Activated CD4-positive, alpha-beta memory T cell treated with anti-CD3 and anti-CD28 coated beads for 36 hours (primary cell): ENCODE measurements at regions not wholly inside any gene's neighbourhood (a gene's known extent, or its start where the extent isn't known, plus 50 kb on each side); places are given as distances from the start of the nearest gene placed in this dataset.

ENCODE experiments used
- CTCF ChIA-PET: fragments of 350-600 bp; sonication (Branson Sonifier 250); formaldehyde crosslinking; loops from one replicate; lab custom pipeline; 2021; ENCODE audit warnings: antibody characterized with exemption, inconsistent platforms; lab: Charles Lee
- POLR2A ChIA-PET: fragments of 350-600 bp; sonication (Branson Sonifier 250); formaldehyde crosslinking; loops from one replicate; lab custom pipeline; 2021; ENCODE audit warnings: antibody characterized with exemption; lab: Charles Lee
- DNase-seq: peaks from one replicate; pipeline ENCODE4 v3.0.0-alpha.2; 2020
- H3K27ac Mint-ChIP-seq: one replicate; pipeline ENCODE4 v1.8.0; 2021; ENCODE audit warnings: mixed read lengths
- H3K27me3 Mint-ChIP-seq: one replicate; pipeline ENCODE4 v1.8.0; 2021; ENCODE audit warnings: mixed read lengths
- H3K36me3 Mint-ChIP-seq: one replicate; pipeline ENCODE4 v1.8.0; 2021; ENCODE audit warnings: mixed read lengths
- H3K4me1 Mint-ChIP-seq: one replicate; pipeline ENCODE4 v1.8.0; 2021; ENCODE audit warnings: low read depth, mixed read lengths
- H3K4me3 Mint-ChIP-seq: one replicate; pipeline ENCODE4 v1.8.0; 2021; ENCODE audit warnings: mild to moderate bottlenecking, mixed read lengths
- H3K9me3 Mint-ChIP-seq: one replicate; pipeline ENCODE4 v1.8.0; 2021; ENCODE audit warnings: mixed read lengths
- intact Hi-C: fragments of 100-400 bp; cut with micrococcal nuclease; formaldehyde crosslinking; loops from one replicate; pipeline ENCODE4 v1.15.1; 2023

DNA sequence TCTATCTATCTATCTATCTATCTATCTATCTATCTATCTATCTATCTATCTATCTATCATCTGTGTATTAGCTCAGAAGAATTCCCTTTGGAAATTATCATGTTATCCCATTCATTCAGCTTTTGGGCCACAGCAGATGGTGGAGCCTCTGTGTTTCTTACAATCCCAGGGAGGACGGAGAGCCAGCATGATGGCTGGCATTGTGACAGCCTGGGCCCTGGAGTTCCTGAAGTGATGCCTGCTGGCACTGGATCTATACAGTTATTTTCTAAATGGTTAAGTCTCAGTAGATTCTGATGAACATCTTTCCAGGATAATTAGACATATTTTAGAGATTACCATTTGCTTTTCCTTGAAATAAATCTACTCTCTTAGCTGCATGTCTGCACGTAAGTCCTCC, 385.4 kb upstream of the NXPH2 start:
- no peaks in the 10 kb centered on the region for H3K36me3 Mint-ChIP-seq
- ChIA-PET CTCF (no interaction called here), POLR2A (no interaction called here)
- H3K9me3 Mint-ChIP-seq: peaks cover 23% of the 10 kb centered on the region
- intact Hi-C loops: no loop called here
- no peak overlapping the region for H3K27ac Mint-ChIP-seq
- H3K4me3 Mint-ChIP-seq: no peak overlapping the region
- DNase-seq: no peak
- no peaks in the 10 kb centered on the region for H3K4me1 Mint-ChIP-seq
- H3K27me3 Mint-ChIP-seq: no peaks in the 10 kb centered on the region

DNA sequence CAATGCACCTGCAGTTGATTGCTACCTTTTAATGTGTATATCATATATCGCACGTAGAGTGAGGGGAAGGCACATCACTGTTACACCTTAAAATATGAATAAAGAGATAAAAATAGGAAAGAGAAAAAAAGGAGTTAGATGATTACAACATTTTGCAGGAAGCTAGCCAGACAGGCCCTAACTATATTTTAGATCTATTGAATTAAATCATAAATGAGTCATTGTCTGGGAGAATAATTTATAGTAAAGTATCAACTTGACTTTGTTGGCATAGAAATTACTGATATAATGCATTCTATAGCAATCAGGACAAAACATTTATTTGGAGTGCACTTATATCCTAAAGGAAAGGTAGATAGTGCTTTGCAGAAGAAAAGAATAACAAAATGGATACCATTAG, 384.9 kb upstream of the NXPH2 start:
- ChIA-PET POLR2A (no interaction called here), CTCF (no interaction called here)
- intact Hi-C loops: no loop called here
- H3K9me3 Mint-ChIP-seq: peaks cover 23% of the 10 kb centered on the region
- H3K4me1 Mint-ChIP-seq: no peaks in the 10 kb centered on the region
- no peak for DNase-seq
- H3K36me3 Mint-ChIP-seq: no peaks in the 10 kb centered on the region
- no peak overlapping the region for H3K4me3 Mint-ChIP-seq
- no peaks in the 10 kb centered on the region for H3K27me3 Mint-ChIP-seq
- no peak overlapping the region for H3K27ac Mint-ChIP-seq

GRCh38 chr2:139162957-139163356, 382.8 kb upstream of the NXPH2 start:
- no peaks in the 10 kb centered on the region for H3K36me3 Mint-ChIP-seq
- no peak overlapping the region for H3K4me3 Mint-ChIP-seq
- H3K4me1 Mint-ChIP-seq: no peaks in the 10 kb centered on the region
- DNase-seq: no peak
- no peaks in the 10 kb centered on the region for H3K27me3 Mint-ChIP-seq
- intact Hi-C loops: no loop called here
- no peak overlapping the region for H3K27ac Mint-ChIP-seq
- peaks cover 23% of the 10 kb centered on the region for H3K9me3 Mint-ChIP-seq
- POLR2A ChIA-PET: no interaction called here
- CTCF ChIA-PET: no interaction called here

DNA sequence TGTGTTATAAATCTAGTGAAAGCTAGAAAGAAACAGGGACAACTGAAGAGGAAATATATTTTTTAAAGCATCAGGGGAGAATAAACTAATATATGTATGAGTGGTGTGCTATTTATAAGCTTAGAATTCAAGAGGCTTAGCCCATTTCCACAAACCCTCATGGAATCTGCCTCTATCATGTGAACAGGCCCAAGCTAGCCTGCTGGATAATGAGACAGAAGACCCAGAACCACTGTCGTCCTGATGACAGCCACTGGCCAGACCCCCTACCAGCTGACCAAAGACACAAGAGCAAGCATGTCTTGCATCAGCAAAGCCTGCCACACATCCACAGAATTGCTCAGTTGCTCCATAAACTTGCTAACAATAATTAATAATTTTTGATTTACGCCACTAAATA, 382.3 kb upstream of the NXPH2 start:
- peaks cover 23% of the 10 kb centered on the region for H3K9me3 Mint-ChIP-seq
- no peaks in the 10 kb centered on the region for H3K4me1 Mint-ChIP-seq
- intact Hi-C loops: no loop called here
- no peak for DNase-seq
- no peaks in the 10 kb centered on the region for H3K27me3 Mint-ChIP-seq
- ChIA-PET POLR2A (no interaction called here), CTCF (no interaction called here)
- H3K4me3 Mint-ChIP-seq: no peak overlapping the region
- no peak overlapping the region for H3K27ac Mint-ChIP-seq
- no peaks in the 10 kb centered on the region for H3K36me3 Mint-ChIP-seq

GRCh38 chr2:139160836-139161235, 380.6 kb upstream of the NXPH2 start:
- Mint-ChIP-seq H3K4me1 (no peaks in the 10 kb centered on the region), H3K27me3 (no peaks in the 10 kb centered on the region), H3K27ac (no peak overlapping the region), H3K4me3 (no peak overlapping the region), H3K9me3 (peaks cover 23% of the 10 kb centered on the region), H3K36me3 (no peaks in the 10 kb centered on the region)
- ChIA-PET CTCF (interaction anchor here (0.5 kb wide), 1 partner anchor 292 kb away, joined by 4 read pairs; no protein-coding TSS in a partner anchor), POLR2A (no interaction called here)
- no peak for DNase-seq
- intact Hi-C loops: no loop called here

- CTCF ChIA-PET: no interaction called here
- Mint-ChIP-seq H3K27me3 (no peaks in the 10 kb centered on the region), H3K4me1 (no peaks in the 10 kb centered on the region), H3K36me3 (no peaks in the 10 kb centered on the region), H3K27ac (no peak overlapping the region), H3K9me3 (peaks cover 25% of the 10 kb centered on the region), H3K4me3 (no peak overlapping the region)
- POLR2A ChIA-PET: no interaction called here
- intact Hi-C loops: no loop called here
- DNase-seq: no peak
Observed at GRCh38 chr2:139159177-139159576, 379.0 kb upstream of the NXPH2 start.

DNA sequence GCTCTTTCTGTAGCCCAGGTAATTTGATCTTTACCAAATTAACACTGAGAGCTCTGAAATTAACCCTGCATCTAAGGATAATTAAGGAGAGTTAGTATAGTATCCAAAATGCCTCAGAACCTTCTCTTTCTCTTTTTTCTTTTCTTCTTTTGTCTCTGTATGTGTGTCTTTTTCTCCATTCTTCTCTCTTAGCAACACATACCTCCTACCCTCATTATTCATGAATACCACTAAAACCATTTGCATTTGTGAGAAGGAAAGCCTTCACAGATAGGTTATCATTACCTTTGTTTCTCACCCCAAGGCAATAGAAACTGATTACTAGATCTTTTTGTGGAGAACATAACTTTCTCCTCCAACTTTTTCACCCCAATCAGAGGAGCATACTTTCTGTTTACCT, 376.5 kb upstream of the NXPH2 start:
- ChIA-PET CTCF (no interaction called here), POLR2A (no interaction called here)
- no peak for DNase-seq
- Mint-ChIP-seq H3K4me1 (no peaks in the 10 kb centered on the region), H3K27me3 (no peaks in the 10 kb centered on the region), H3K27ac (no peak overlapping the region), H3K4me3 (no peak overlapping the region), H3K36me3 (no peaks in the 10 kb centered on the region), H3K9me3 (peaks cover 23% of the 10 kb centered on the region)
- intact Hi-C loops: no loop called here

GRCh38 chr2:139155991-139156390, 375.8 kb upstream of the NXPH2 start:
- Mint-ChIP-seq H3K4me3 (no peak overlapping the region), H3K4me1 (no peaks in the 10 kb centered on the region), H3K36me3 (no peaks in the 10 kb centered on the region), H3K27ac (no peak overlapping the region), H3K27me3 (no peaks in the 10 kb centered on the region), H3K9me3 (peaks cover 23% of the 10 kb centered on the region)
- CTCF ChIA-PET: no interaction called here
- intact Hi-C loops: no loop called here
- POLR2A ChIA-PET: no interaction called here
- DNase-seq: no peak

DNA sequence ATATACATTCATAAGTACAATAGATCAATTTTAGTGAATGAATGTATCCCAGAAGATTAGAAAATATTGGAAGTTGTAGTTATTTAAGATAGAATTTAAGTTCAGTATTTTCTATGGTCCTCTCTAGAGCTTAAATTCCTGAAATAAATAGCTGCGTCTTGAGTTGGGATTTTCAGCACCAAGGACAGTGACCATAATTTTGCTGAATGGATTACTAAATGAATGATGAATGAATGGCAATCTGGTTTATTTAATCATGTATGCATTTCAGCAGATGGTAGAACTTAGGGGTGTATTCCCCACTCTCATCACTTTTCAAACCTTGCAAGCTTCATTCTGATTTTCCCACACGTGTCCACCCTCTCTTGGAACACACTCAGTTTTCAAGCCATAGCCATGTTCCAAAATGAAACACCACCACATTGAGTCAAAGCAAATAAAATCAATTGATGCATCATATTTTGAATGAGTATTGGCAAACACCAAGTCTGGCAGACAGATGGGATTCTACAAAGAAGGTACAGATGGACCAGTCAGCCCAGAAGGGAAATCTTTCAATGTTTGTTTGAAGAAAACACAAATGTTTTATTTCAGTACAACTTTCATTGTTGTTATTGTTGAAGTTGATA, 362.2 kb upstream of the NXPH2 start:
- ChIA-PET CTCF (no interaction called here), POLR2A (no interaction called here)
- Mint-ChIP-seq H3K36me3 (no peaks in the 10 kb centered on the region), H3K27ac (no peak overlapping the region), H3K27me3 (no peaks in the 10 kb centered on the region), H3K4me3 (no peak overlapping the region), H3K9me3 (peaks cover 13% of the 10 kb centered on the region), H3K4me1 (no peaks in the 10 kb centered on the region)
- intact Hi-C loops: no loop called here
- DNase-seq: no peak

- Mint-ChIP-seq H3K36me3 (no peaks in the 10 kb centered on the region), H3K27me3 (no peaks in the 10 kb centered on the region), H3K4me3 (no peak overlapping the region), H3K9me3 (peaks cover 19% of the 10 kb centered on the region), H3K4me1 (no peaks in the 10 kb centered on the region), H3K27ac (no peak overlapping the region)
- POLR2A ChIA-PET: no interaction called here
- no peak for DNase-seq
- CTCF ChIA-PET: no interaction called here
- intact Hi-C loops: no loop called here
Observed at GRCh38 chr2:139124271-139124670, 344.1 kb upstream of the NXPH2 start.

- peaks cover 16% of the 10 kb centered on the region for H3K9me3 Mint-ChIP-seq
- POLR2A ChIA-PET: no interaction called here
- H3K4me3 Mint-ChIP-seq: no peak overlapping the region
- CTCF ChIA-PET: no interaction called here
- no peaks in the 10 kb centered on the region for H3K27me3 Mint-ChIP-seq
- no peak overlapping the region for H3K27ac Mint-ChIP-seq
- no peaks in the 10 kb centered on the region for H3K36me3 Mint-ChIP-seq
- no peak for DNase-seq
- intact Hi-C loops: no loop called here
- no peaks in the 10 kb centered on the region for H3K4me1 Mint-ChIP-seq
Observed at GRCh38 chr2:139123795-139124194, 343.6 kb upstream of the NXPH2 start.

DNA sequence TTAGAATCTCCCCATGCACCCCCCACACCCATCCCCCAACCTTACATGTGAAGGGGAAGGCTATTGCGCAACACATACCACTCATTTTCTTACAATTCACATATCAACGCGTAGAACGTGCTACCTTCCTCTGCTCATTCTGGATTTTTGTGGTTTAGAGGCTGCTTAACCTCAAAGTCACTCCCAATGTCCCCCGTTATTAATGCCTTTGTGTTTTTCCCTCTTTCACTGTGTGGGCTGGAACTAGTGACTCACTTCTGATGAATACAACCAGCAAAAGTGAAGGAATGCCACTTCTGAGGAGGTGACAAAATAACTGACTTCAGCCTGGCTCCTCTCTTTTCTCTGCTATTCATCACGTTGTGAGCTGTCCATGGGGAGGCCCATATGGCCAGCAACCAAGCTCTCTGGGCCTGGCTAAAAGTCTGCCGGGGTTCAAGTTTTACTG, 342.5 kb upstream of the NXPH2 start:
- DNase-seq: no peak
- intact Hi-C loops: no loop called here
- H3K27me3 Mint-ChIP-seq: no peaks in the 10 kb centered on the region
- CTCF ChIA-PET: no interaction called here
- no peaks in the 10 kb centered on the region for H3K36me3 Mint-ChIP-seq
- H3K4me1 Mint-ChIP-seq: no peaks in the 10 kb centered on the region
- POLR2A ChIA-PET: no interaction called here
- H3K4me3 Mint-ChIP-seq: no peak overlapping the region
- H3K9me3 Mint-ChIP-seq: peaks cover 7% of the 10 kb centered on the region
- H3K27ac Mint-ChIP-seq: no peak overlapping the region

DNA sequence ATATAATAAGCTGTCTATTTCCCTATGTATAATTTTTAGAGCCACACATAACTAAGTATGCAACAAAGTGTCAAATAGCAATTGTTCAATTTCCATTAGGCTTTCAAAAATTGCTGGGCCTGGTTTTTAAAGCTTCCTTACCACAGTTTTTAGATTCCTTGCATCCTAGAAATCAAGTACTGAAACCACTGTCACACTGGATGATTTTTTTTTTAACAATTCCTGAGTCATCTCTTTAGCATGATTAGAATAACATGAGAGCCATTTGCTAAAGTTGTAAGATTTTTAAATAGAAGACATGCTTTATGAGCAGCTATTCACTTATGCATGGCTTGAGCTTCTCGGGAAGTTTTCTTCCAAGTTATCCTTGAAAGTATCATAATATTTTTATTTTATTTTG, 319.5 kb upstream of the NXPH2 start:
- ChIA-PET POLR2A (no interaction called here), CTCF (interaction anchor here (0.6 kb wide), 1 partner anchor 23 kb away, joined by 4 read pairs; no protein-coding TSS in a partner anchor)
- no peak overlapping the region for H3K27ac Mint-ChIP-seq
- H3K4me1 Mint-ChIP-seq: no peaks in the 10 kb centered on the region
- H3K27me3 Mint-ChIP-seq: no peaks in the 10 kb centered on the region
- H3K9me3 Mint-ChIP-seq: peaks cover 15% of the 10 kb centered on the region
- DNase-seq: no peak
- H3K36me3 Mint-ChIP-seq: no peaks in the 10 kb centered on the region
- H3K4me3 Mint-ChIP-seq: no peak overlapping the region
- intact Hi-C loops: no loop called here
